Suppressor macrophage treated with lipopolysaccharide for 1 hour (primary cell): ENCODE measurements at regions not wholly inside any gene's neighbourhood (a gene's known extent, or its start where the extent isn't known, plus 50 kb on each side); places are given as distances from the start of the nearest gene placed in this dataset.
"Not testable (repeated sequence)": the region's sequence is repeated elsewhere in the genome, so short reads cannot be mapped to it uniquely, and the experiment has no call there.

Experiments
- DNase-seq, 3 donors: peaks; one replicate each; pipeline ENCODE4 v3.0.0-alpha.2; 2020 to 2022

- DNase-seq, result no peak
Observed at GRCh38 chr5:123720955-123721354, 209.0 kb downstream of the CSNK1G3 start.

- DNase-seq, result no peak
Observed at GRCh38 chr5:123720339-123720738, 208.4 kb downstream of the CSNK1G3 start.

GRCh38 chr5:123719004-123719403, 207.0 kb downstream of the CSNK1G3 start:
- DNase-seq, result no peak

- DNase-seq, result no peak
Observed at GRCh38 chr5:123718238-123718637, 206.3 kb downstream of the CSNK1G3 start.

- no peak for DNase-seq
Observed at GRCh38 chr5:123717139-123717538, 205.2 kb downstream of the CSNK1G3 start.

- no peak for DNase-seq
Observed at GRCh38 chr5:123710031-123710430, 198.1 kb downstream of the CSNK1G3 start.

GRCh38 chr5:123709422-123709821, 197.4 kb downstream of the CSNK1G3 start:
- no peak for DNase-seq

- DNase-seq, result no peak
Observed at GRCh38 chr5:123708074-123708806, 196.3 kb downstream of the CSNK1G3 start.

- DNase-seq, result no peak
Observed at GRCh38 chr5:123706531-123706930, 194.6 kb downstream of the CSNK1G3 start.

GRCh38 chr5:123705741-123706140, 193.8 kb downstream of the CSNK1G3 start:
- no peak for DNase-seq

- DNase-seq, result no peak
Observed at GRCh38 chr5:123701511-123702200, 189.7 kb downstream of the CSNK1G3 start.

- DNase-seq, result no peak
Observed at GRCh38 chr5:123700624-123701287, 188.8 kb downstream of the CSNK1G3 start.

- DNase-seq, result no peak
Observed at GRCh38 chr5:123699571-123699970, 187.6 kb downstream of the CSNK1G3 start.

GRCh38 chr5:123698937-123699336, 187.0 kb downstream of the CSNK1G3 start:
- DNase-seq, result not testable (repeated sequence)

GRCh38 chr5:123696921-123697341, 185.0 kb downstream of the CSNK1G3 start:
- no peak for DNase-seq

- DNase-seq, result no peak
Observed at GRCh38 chr5:123690821-123691220, 178.8 kb downstream of the CSNK1G3 start.

- no peak for DNase-seq
Observed at GRCh38 chr5:123681061-123681460, 169.1 kb downstream of the CSNK1G3 start.

- no peak for DNase-seq
Observed at GRCh38 chr5:123673107-123673506, 161.1 kb downstream of the CSNK1G3 start.

GRCh38 chr5:123671711-123672456, 159.9 kb downstream of the CSNK1G3 start:
- no peak for DNase-seq

- peak; percentile 53 to 69 (median 64) for DNase-seq
Observed at GRCh38 chr5:123671042-123671441, 159.1 kb downstream of the CSNK1G3 start.
